IPS-18a (cell line): ENCODE measurements at regions not wholly inside any gene's neighbourhood (a gene's known extent, or its start where the extent isn't known, plus 50 kb on each side); places are given as distances from the start of the nearest gene placed in this dataset.

Experiments
- H3K27ac ChIP-seq: one replicate; pipeline ENCODE4 v1.5.1; 2013; ENCODE audit warnings: low read length
- H3K27me3 ChIP-seq: one replicate; pipeline ENCODE4 v1.6.1; 2013; ENCODE audit warnings: mild to moderate bottlenecking, low read length; ENCODE audit not compliant: control insufficient read depth, insufficient read depth
- H3K36me3 ChIP-seq: one replicate; pipeline ENCODE4 v1.6.1; 2013; ENCODE audit warnings: low read depth, low read length; ENCODE audit not compliant: control insufficient read depth
- H3K4me1 ChIP-seq: one replicate; pipeline ENCODE4 v1.6.1; 2013; ENCODE audit warnings: low read depth, low read length; ENCODE audit not compliant: control insufficient read depth
- H3K4me3 ChIP-seq: one replicate; pipeline ENCODE4 v1.5.1; 2013; ENCODE audit warnings: low read length
- H3K9ac ChIP-seq: one replicate; pipeline ENCODE4 v1.6.1; 2013; ENCODE audit warnings: mild to moderate bottlenecking, low read length, moderate library complexity
- H3K9me3 ChIP-seq: one replicate; pipeline ENCODE4 v1.6.1; 2013; ENCODE audit warnings: low read depth, low read length; ENCODE audit not compliant: control insufficient read depth

GRCh38 chr9:532707-533106 lies 308.8 kb upstream of the DMRT1 start:
- peaks cover 19% of the 10 kb centered on the region for H3K4me1 ChIP-seq

GRCh38 chr9:534886-535285 lies 306.6 kb upstream of the DMRT1 start:
- Histone ChIP-seq H3K4me3 (no peak overlapping the region), H3K27me3 (no peaks in the 10 kb centered on the region), H3K36me3 (no peaks in the 10 kb centered on the region), H3K27ac (no peak overlapping the region), H3K9me3 (no peaks in the 10 kb centered on the region), H3K9ac (no peak overlapping the region), H3K4me1 (peaks cover 19% of the 10 kb centered on the region)

More at GRCh38 chr9:532707-533106, 308.8 kb upstream of the DMRT1 start:
- no peaks in the 10 kb centered on the region for H3K36me3 ChIP-seq
- no peak overlapping the region for H3K4me3 ChIP-seq
- H3K9me3 ChIP-seq: no peaks in the 10 kb centered on the region
- H3K27me3 ChIP-seq: no peaks in the 10 kb centered on the region
- no peak overlapping the region for H3K27ac ChIP-seq
- no peak overlapping the region for H3K9ac ChIP-seq

- Histone ChIP-seq H3K4me1 (peaks cover 19% of the 10 kb centered on the region), H3K9ac (no peak overlapping the region)
Observed at GRCh38 chr9:535356-535755, 306.1 kb upstream of the DMRT1 start.

GRCh38 chr9:536597-537511 lies 304.6 kb upstream of the DMRT1 start:
- H3K9ac ChIP-seq: no peak overlapping the region
- no peaks in the 10 kb centered on the region for H3K9me3 ChIP-seq
- no peak overlapping the region for H3K27ac ChIP-seq
- H3K4me1 ChIP-seq: peaks cover 19% of the 10 kb centered on the region
- no peak overlapping the region for H3K4me3 ChIP-seq
- no peaks in the 10 kb centered on the region for H3K36me3 ChIP-seq
- H3K27me3 ChIP-seq: no peaks in the 10 kb centered on the region

More at GRCh38 chr9:535356-535755, 306.1 kb upstream of the DMRT1 start:
- Histone ChIP-seq H3K9me3 (no peaks in the 10 kb centered on the region), H3K27me3 (no peaks in the 10 kb centered on the region), H3K36me3 (no peaks in the 10 kb centered on the region), H3K27ac (no peak overlapping the region), H3K4me3 (no peak overlapping the region)

GRCh38 chr9:543478-543877 lies 298.0 kb upstream of the DMRT1 start:
- no peaks in the 10 kb centered on the region for H3K9me3 ChIP-seq

GRCh38 chr9:545480-545879 lies 296.0 kb upstream of the DMRT1 start:
- H3K27ac ChIP-seq: no peak overlapping the region
- H3K36me3 ChIP-seq: no peaks in the 10 kb centered on the region
- peaks cover 7% of the 10 kb centered on the region for H3K4me1 ChIP-seq
- no peaks in the 10 kb centered on the region for H3K9me3 ChIP-seq
- no peak overlapping the region for H3K9ac ChIP-seq
- H3K4me3 ChIP-seq: no peak overlapping the region
- H3K27me3 ChIP-seq: no peaks in the 10 kb centered on the region

More at GRCh38 chr9:543478-543877, 298.0 kb upstream of the DMRT1 start:
- no peaks in the 10 kb centered on the region for H3K27me3 ChIP-seq
- H3K27ac ChIP-seq: no peak overlapping the region
- no peak overlapping the region for H3K4me3 ChIP-seq
- H3K9ac ChIP-seq: no peak overlapping the region
- peaks cover 7% of the 10 kb centered on the region for H3K4me1 ChIP-seq
- no peaks in the 10 kb centered on the region for H3K36me3 ChIP-seq

- Histone ChIP-seq H3K9ac (no peak overlapping the region), H3K36me3 (no peaks in the 10 kb centered on the region), H3K27me3 (no peaks in the 10 kb centered on the region), H3K4me3 (no peak overlapping the region), H3K9me3 (no peaks in the 10 kb centered on the region), H3K27ac (no peak overlapping the region), H3K4me1 (peaks cover 7% of the 10 kb centered on the region)
Observed at GRCh38 chr9:546235-546634, 295.3 kb upstream of the DMRT1 start.

- Histone ChIP-seq H3K36me3 (no peaks in the 10 kb centered on the region), H3K4me3 (no peak overlapping the region), H3K9me3 (no peaks in the 10 kb centered on the region), H3K4me1 (peaks cover 7% of the 10 kb centered on the region), H3K27me3 (no peaks in the 10 kb centered on the region), H3K27ac (no peak overlapping the region), H3K9ac (no peak overlapping the region)
Observed at GRCh38 chr9:546797-547223, 294.7 kb upstream of the DMRT1 start.

GRCh38 chr9:547314-547713 lies 294.2 kb upstream of the DMRT1 start:
- Histone ChIP-seq H3K27ac (no peak overlapping the region), H3K36me3 (no peaks in the 10 kb centered on the region), H3K4me1 (peaks cover 7% of the 10 kb centered on the region), H3K4me3 (no peak overlapping the region), H3K9me3 (no peaks in the 10 kb centered on the region), H3K27me3 (no peaks in the 10 kb centered on the region), H3K9ac (no peak overlapping the region)

GRCh38 chr9:549455-549997 lies 292.0 kb upstream of the DMRT1 start:
- Histone ChIP-seq H3K36me3 (no peaks in the 10 kb centered on the region), H3K9me3 (no peaks in the 10 kb centered on the region), H3K9ac (no peak overlapping the region), H3K27ac (no peak overlapping the region), H3K27me3 (no peaks in the 10 kb centered on the region), H3K4me1 (peaks cover 7% of the 10 kb centered on the region), H3K4me3 (no peak overlapping the region)

- Histone ChIP-seq H3K4me1 (peaks cover 7% of the 10 kb centered on the region), H3K9ac (no peak overlapping the region), H3K27me3 (no peaks in the 10 kb centered on the region), H3K9me3 (no peaks in the 10 kb centered on the region), H3K36me3 (no peaks in the 10 kb centered on the region), H3K27ac (no peak overlapping the region), H3K4me3 (no peak overlapping the region)
Observed at GRCh38 chr9:550333-550732, 291.2 kb upstream of the DMRT1 start.
